ENCODE measurements at regions not wholly inside any gene's neighbourhood (a gene's known extent, or its start where the extent isn't known, plus 50 kb on each side); places are given as distances from the start of the nearest gene placed in this dataset.

- Histone ChIP-seq H3K9me3 (ENCODE audit: control insufficient read depth in 1 of 2, insufficient read depth in 1 of 2, low read length in 2 of 2) (no peaks in the 10 kb centered on the region), H3K4me3 (ENCODE audit: low read length) (no peak overlapping the region), H3K36me3 (ENCODE audit: insufficient read depth, low read length) (no peaks in the 10 kb centered on the region), H3K27me3 (ENCODE audit: control insufficient read depth in 1 of 2, insufficient read depth in 2 of 2, low read length in 2 of 2) (no peaks in the 10 kb centered on the region), H3K27ac (ENCODE audit: low read depth in 1 of 2, low read length in 2 of 2) (no peak overlapping the region), H3K4me1 (ENCODE audit: insufficient read depth, low read length) (no peaks in the 10 kb centered on the region)
- CTCF ChIA-PET, result no interaction called here
- no peak for ATAC-seq (ENCODE audit: poor library complexity)
- no peak for TF ChIP-seq CTCF (IDR thresholded peaks at IDR 0.05)
- no peak for DNase-seq
- H3K27me3 Mint-ChIP-seq, result no peaks in the 10 kb centered on the region
- H3K9me3 Mint-ChIP-seq, result no peaks in the 10 kb centered on the region
- POLR2A ChIA-PET, result no interaction called here
- intact Hi-C loops (cut with DNase I, micrococcal nuclease), result no loop called here
- no peaks in the 10 kb centered on the region for H3K36me3 Mint-ChIP-seq (ENCODE audit: low read depth)
- H3K4me1 Mint-ChIP-seq (ENCODE audit: low read depth), result no peaks in the 10 kb centered on the region
- H3K27ac Mint-ChIP-seq, result no peak overlapping the region
- H3K4me3 Mint-ChIP-seq, result no peak overlapping the region
These were observed 530.5 kb downstream of the FAM133A start for GRCh38 chrX:94204524-94204923.

GRCh38 chrX:94216738-94217137, 542.7 kb downstream of the FAM133A start:
- Mint-ChIP-seq H3K4me3 (no peak overlapping the region), H3K27ac (no peak overlapping the region), H3K9me3 (no peaks in the 10 kb centered on the region), H3K27me3 (no peaks in the 10 kb centered on the region), H3K4me1 (ENCODE audit: low read depth) (no peaks in the 10 kb centered on the region), H3K36me3 (ENCODE audit: low read depth) (no peaks in the 10 kb centered on the region)
- Histone ChIP-seq H3K4me1 (ENCODE audit: insufficient read depth, low read length) (no peaks in the 10 kb centered on the region), H3K9me3 (ENCODE audit: control insufficient read depth in 1 of 2, insufficient read depth in 1 of 2, low read length in 2 of 2) (no peaks in the 10 kb centered on the region), H3K36me3 (ENCODE audit: insufficient read depth, low read length) (no peaks in the 10 kb centered on the region), H3K27me3 (ENCODE audit: control insufficient read depth in 1 of 2, insufficient read depth in 2 of 2, low read length in 2 of 2) (no peaks in the 10 kb centered on the region), H3K4me3 (ENCODE audit: low read length) (no peak overlapping the region), H3K27ac (ENCODE audit: low read depth in 1 of 2, low read length in 2 of 2) (no peak overlapping the region)
- ChIA-PET POLR2A (no interaction called here), CTCF (no interaction called here)
- intact Hi-C loops (cut with DNase I, micrococcal nuclease), result no loop called here
- no peak for ATAC-seq (ENCODE audit: poor library complexity)
- DNase-seq, result no peak
- no peak for TF ChIP-seq CTCF (IDR thresholded peaks at IDR 0.05)

- ChIA-PET POLR2A (no interaction called here), CTCF (no interaction called here)
- Mint-ChIP-seq H3K9me3 (no peaks in the 10 kb centered on the region), H3K4me1 (ENCODE audit: low read depth) (no peaks in the 10 kb centered on the region), H3K27ac (no peak overlapping the region), H3K27me3 (no peaks in the 10 kb centered on the region), H3K36me3 (ENCODE audit: low read depth) (no peaks in the 10 kb centered on the region), H3K4me3 (no peak overlapping the region)
- Histone ChIP-seq H3K4me3 (ENCODE audit: low read length) (no peak overlapping the region), H3K36me3 (ENCODE audit: insufficient read depth, low read length) (no peaks in the 10 kb centered on the region), H3K9me3 (ENCODE audit: control insufficient read depth in 1 of 2, insufficient read depth in 1 of 2, low read length in 2 of 2) (peaks cover 0 to 13% of the 10 kb centered on the region in 2 experiments), H3K27ac (ENCODE audit: low read depth in 1 of 2, low read length in 2 of 2) (no peak overlapping the region), H3K4me1 (ENCODE audit: insufficient read depth, low read length) (no peaks in the 10 kb centered on the region), H3K27me3 (ENCODE audit: control insufficient read depth in 1 of 2, insufficient read depth in 2 of 2, low read length in 2 of 2) (no peaks in the 10 kb centered on the region)
- intact Hi-C loops (cut with DNase I, micrococcal nuclease), result no loop called here
- no peak for TF ChIP-seq CTCF (IDR thresholded peaks at IDR 0.05)
- ATAC-seq (ENCODE audit: poor library complexity), result no peak
- DNase-seq, result no peak
These were observed 578.2 kb downstream of the FAM133A start for GRCh38 chrX:94252211-94252610.
